ENCODE measurements at regions not wholly inside any gene's neighbourhood (a gene's known extent, or its start where the extent isn't known, plus 50 kb on each side); places are given as distances from the start of the nearest gene placed in this dataset.

DNA sequence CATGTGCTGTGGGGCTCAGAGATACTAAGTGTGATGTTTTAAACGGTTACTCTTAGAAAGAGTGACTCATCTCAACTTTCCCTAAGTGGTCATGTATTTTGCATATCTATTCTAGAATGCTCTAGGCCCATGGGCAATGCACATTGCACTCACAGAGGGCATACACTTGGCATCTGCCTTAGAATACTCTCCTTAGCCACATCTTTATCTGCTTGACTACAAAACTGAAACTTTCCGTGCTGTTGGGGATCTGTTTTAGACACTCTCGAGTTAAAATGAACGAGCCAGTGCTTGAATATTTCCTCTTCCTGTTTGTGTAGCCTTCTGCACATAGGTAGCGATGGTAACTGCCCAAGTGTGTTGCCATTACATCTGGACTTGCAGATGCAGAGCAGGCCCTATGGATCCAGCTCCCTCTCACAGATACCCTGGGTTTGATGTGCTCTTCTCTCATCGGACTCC is 180.5 kb downstream of the CAND1 start:
- TF ChIP-seq, protein P1, sequence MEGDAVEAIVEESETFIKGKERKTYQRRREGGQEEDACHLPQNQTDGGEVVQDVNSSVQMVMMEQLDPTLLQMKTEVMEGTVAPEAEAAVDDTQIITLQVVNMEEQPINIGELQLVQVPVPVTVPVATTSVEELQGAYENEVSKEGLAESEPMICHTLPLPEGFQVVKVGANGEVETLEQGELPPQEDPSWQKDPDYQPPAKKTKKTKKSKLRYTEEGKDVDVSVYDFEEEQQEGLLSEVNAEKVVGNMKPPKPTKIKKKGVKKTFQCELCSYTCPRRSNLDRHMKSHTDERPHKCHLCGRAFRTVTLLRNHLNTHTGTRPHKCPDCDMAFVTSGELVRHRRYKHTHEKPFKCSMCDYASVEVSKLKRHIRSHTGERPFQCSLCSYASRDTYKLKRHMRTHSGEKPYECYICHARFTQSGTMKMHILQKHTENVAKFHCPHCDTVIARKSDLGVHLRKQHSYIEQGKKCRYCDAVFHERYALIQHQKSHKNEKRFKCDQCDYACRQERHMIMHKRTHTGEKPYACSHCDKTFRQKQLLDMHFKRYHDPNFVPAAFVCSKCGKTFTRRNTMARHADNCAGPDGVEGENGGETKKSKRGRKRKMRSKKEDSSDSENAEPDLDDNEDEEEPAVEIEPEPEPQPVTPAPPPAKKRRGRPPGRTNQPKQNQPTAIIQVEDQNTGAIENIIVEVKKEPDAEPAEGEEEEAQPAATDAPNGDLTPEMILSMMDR (IDR thresholded peaks at IDR 0.05) = no peak
- TF ChIP-seq EP300 (IDR thresholded peaks at IDR 0.05) (no peak), POLR2A (IDR thresholded peaks at IDR 0.05) (no peak)

Data from tibial nerve (tissue), 4 donors.